Fibroblast of lung (primary cell): ENCODE measurements at regions not wholly inside any gene's neighbourhood (a gene's known extent, or its start where the extent isn't known, plus 50 kb on each side); places are given as distances from the start of the nearest gene placed in this dataset.

Source experiments
- CTCF ChIP-seq, 2 donors: IDR thresholded peaks in 1 of 2; conservative IDR thresholded peaks in 1 of 2; 1 replicate in 1 of 2; 2 replicates in 1 of 2; pipeline ENCODE4 v1.5.1; 2011 to 2012; ENCODE audit warnings: low read length in 2 of 2, control low read depth in 1 of 2, inconsistent platforms in 1 of 2, low read depth in 1 of 2, mild to moderate bottlenecking in 1 of 2
- EZH2 ChIP-seq: IDR thresholded peaks from 2 replicates; pipeline ENCODE4 v1.5.1; 2012; ENCODE audit warnings: low read length, control low read depth, mild to moderate bottlenecking; ENCODE audit errors: missing control alignments

GRCh38 chr9:11577522-11577921 lies 964.7 kb upstream of the PTPRD start:
- no peak for TF ChIP-seq CTCF (conservative IDR thresholded peaks at IDR 0.05 in 1 of 2, IDR thresholded peaks at IDR 0.05 in 1 of 2; ENCODE audit: low read depth in 1 of 2, low read length in 2 of 2)
- no peak for TF ChIP-seq EZH2
